Endothelial cell (in vitro differentiated cells): ENCODE measurements at regions not wholly inside any gene's neighbourhood (a gene's known extent, or its start where the extent isn't known, plus 50 kb on each side); places are given as distances from the start of the nearest gene placed in this dataset.

Experiments used
- DNase-seq: peaks from one replicate; pipeline ENCODE4 v3.0.0; 2021; ENCODE audit warnings: low spot score
- H3K27ac Mint-ChIP-seq: one replicate; pipeline ENCODE4 v1.8.0; 2021; ENCODE audit warnings: mixed read lengths, inconsistent platforms; ENCODE audit not compliant: unreplicated experiment
- H3K27me3 Mint-ChIP-seq: one replicate; pipeline ENCODE4 v1.8.0; 2021; ENCODE audit warnings: mild to moderate bottlenecking, moderate library complexity, mixed read lengths, inconsistent platforms; ENCODE audit not compliant: unreplicated experiment
- H3K36me3 Mint-ChIP-seq: one replicate; pipeline ENCODE4 v1.8.0; 2021; ENCODE audit warnings: mild to moderate bottlenecking, low read depth, mixed read lengths, inconsistent platforms; ENCODE audit not compliant: unreplicated experiment
- H3K4me1 Mint-ChIP-seq: one replicate; pipeline ENCODE4 v1.8.0; 2021; ENCODE audit warnings: mild to moderate bottlenecking, mixed read lengths, inconsistent platforms; ENCODE audit not compliant: unreplicated experiment
- H3K4me3 Mint-ChIP-seq: one replicate; pipeline ENCODE4 v1.8.0; 2021; ENCODE audit warnings: mild to moderate bottlenecking, mixed read lengths, inconsistent platforms; ENCODE audit not compliant: unreplicated experiment
- H3K9me3 Mint-ChIP-seq: one replicate; pipeline ENCODE4 v1.8.0; 2021; ENCODE audit warnings: mixed read lengths, inconsistent platforms; ENCODE audit not compliant: unreplicated experiment
- CTCF ChIP-seq: fragments of 200-600 bp; sonication (generic); IDR thresholded peaks from one replicate; pipeline ENCODE4 v1.5.0; 2021; ENCODE audit warnings: antibody characterized with exemption; ENCODE audit not compliant: unreplicated experiment

GRCh38 chr4:136476753-136477152 is 1055.5 kb downstream of the PCDH18 start:
- TF ChIP-seq CTCF, result no peak
- no peak overlapping the region for H3K27ac Mint-ChIP-seq
- H3K4me3 Mint-ChIP-seq, result no peak overlapping the region
- no peaks in the 10 kb centered on the region for H3K9me3 Mint-ChIP-seq
- no peaks in the 10 kb centered on the region for H3K4me1 Mint-ChIP-seq
- H3K27me3 Mint-ChIP-seq, result peaks cover 2% of the 10 kb centered on the region
- no peak for DNase-seq
- H3K36me3 Mint-ChIP-seq, result no peaks in the 10 kb centered on the region

- no peak for TF ChIP-seq CTCF
- no peaks in the 10 kb centered on the region for H3K36me3 Mint-ChIP-seq
- H3K4me1 Mint-ChIP-seq, result no peaks in the 10 kb centered on the region
- no peaks in the 10 kb centered on the region for H3K9me3 Mint-ChIP-seq
- DNase-seq, result no peak
- no peak overlapping the region for H3K4me3 Mint-ChIP-seq
- H3K27me3 Mint-ChIP-seq, result peaks cover 2% of the 10 kb centered on the region
- H3K27ac Mint-ChIP-seq, result no peak overlapping the region
Measured at GRCh38 chr4:136471051-136471450, 1061.2 kb downstream of the PCDH18 start.

GRCh38 chr4:136465691-136466090 is 1066.6 kb downstream of the PCDH18 start:
- Mint-ChIP-seq H3K9me3 (no peaks in the 10 kb centered on the region), H3K27me3 (no peaks in the 10 kb centered on the region), H3K36me3 (no peaks in the 10 kb centered on the region), H3K27ac (no peak overlapping the region), H3K4me3 (no peak overlapping the region), H3K4me1 (no peaks in the 10 kb centered on the region)
- no peak for DNase-seq
- no peak for TF ChIP-seq CTCF

GRCh38 chr4:136463941-136464340 is 1068.4 kb downstream of the PCDH18 start:
- Mint-ChIP-seq H3K36me3 (no peaks in the 10 kb centered on the region), H3K4me3 (no peak overlapping the region), H3K27me3 (no peaks in the 10 kb centered on the region), H3K27ac (no peak overlapping the region), H3K4me1 (no peaks in the 10 kb centered on the region), H3K9me3 (no peaks in the 10 kb centered on the region)
- DNase-seq, result no peak
- no peak for TF ChIP-seq CTCF

GRCh38 chr4:136461533-136461932 is 1070.8 kb downstream of the PCDH18 start:
- Mint-ChIP-seq H3K27ac (no peak overlapping the region), H3K4me1 (no peaks in the 10 kb centered on the region), H3K4me3 (no peak overlapping the region), H3K36me3 (no peaks in the 10 kb centered on the region), H3K9me3 (no peaks in the 10 kb centered on the region), H3K27me3 (no peaks in the 10 kb centered on the region)
- no peak for DNase-seq
- TF ChIP-seq CTCF, result no peak
